ENCODE measurements at regions not wholly inside any gene's neighbourhood (a gene's known extent, or its start where the extent isn't known, plus 50 kb on each side); places are given as distances from the start of the nearest gene placed in this dataset.

GRCh38 chr12:84624601-84625000 lies 288.0 kb downstream of the SLC6A15 start:
- no peaks in the 10 kb centered on the region for H3K9me3 ChIP-seq (ENCODE audit: severe bottlenecking)
- H3K36me3 ChIP-seq, result no peaks in the 10 kb centered on the region
- TF ChIP-seq CTCF (IDR thresholded peaks at IDR 0.05; ENCODE audit: low read depth, low read length), result no peak
- DNase-seq, result no peak
- no peak overlapping the region for H3K27ac ChIP-seq
- no peaks in the 10 kb centered on the region for H3K27me3 ChIP-seq (ENCODE audit: insufficient read depth, low read depth, severe bottlenecking)
- no peak overlapping the region for H3K4me3 ChIP-seq (ENCODE audit: low read depth, low read length)

- H3K4me3 ChIP-seq (ENCODE audit: low read depth, low read length), result no peak overlapping the region
- H3K9me3 ChIP-seq (ENCODE audit: severe bottlenecking), result no peaks in the 10 kb centered on the region
- H3K36me3 ChIP-seq, result no peaks in the 10 kb centered on the region
- no peak for DNase-seq
- no peak for TF ChIP-seq CTCF (IDR thresholded peaks at IDR 0.05; ENCODE audit: low read depth, low read length)
- H3K27me3 ChIP-seq (ENCODE audit: insufficient read depth, low read depth, severe bottlenecking), result no peaks in the 10 kb centered on the region
- no peak overlapping the region for H3K27ac ChIP-seq
These were observed 293.5 kb downstream of the SLC6A15 start for GRCh38 chr12:84619053-84619571.

- no peak for TF ChIP-seq CTCF (IDR thresholded peaks at IDR 0.05; ENCODE audit: low read depth, low read length)
- DNase-seq, result no peak
- Histone ChIP-seq H3K27ac (no peak overlapping the region), H3K27me3 (ENCODE audit: insufficient read depth, low read depth, severe bottlenecking) (no peaks in the 10 kb centered on the region), H3K36me3 (no peaks in the 10 kb centered on the region), H3K9me3 (ENCODE audit: severe bottlenecking) (no peaks in the 10 kb centered on the region), H3K4me3 (ENCODE audit: low read depth, low read length) (no peak overlapping the region)
These were observed 305.3 kb downstream of the SLC6A15 start for GRCh38 chr12:84607170-84607819.

GRCh38 chr12:84605983-84606382 lies 306.6 kb downstream of the SLC6A15 start:
- Histone ChIP-seq H3K36me3 (no peaks in the 10 kb centered on the region), H3K27me3 (ENCODE audit: insufficient read depth, low read depth, severe bottlenecking) (no peaks in the 10 kb centered on the region), H3K9me3 (ENCODE audit: severe bottlenecking) (no peaks in the 10 kb centered on the region), H3K4me3 (ENCODE audit: low read depth, low read length) (no peak overlapping the region), H3K27ac (no peak overlapping the region)
- TF ChIP-seq CTCF (IDR thresholded peaks at IDR 0.05; ENCODE audit: low read depth, low read length), result no peak
- DNase-seq, result no peak

- Histone ChIP-seq H3K27me3 (ENCODE audit: insufficient read depth, low read depth, severe bottlenecking) (no peaks in the 10 kb centered on the region), H3K4me3 (ENCODE audit: low read depth, low read length) (no peak overlapping the region), H3K27ac (no peak overlapping the region), H3K9me3 (ENCODE audit: severe bottlenecking) (no peaks in the 10 kb centered on the region), H3K36me3 (no peaks in the 10 kb centered on the region)
- DNase-seq, result no peak
- no peak for TF ChIP-seq CTCF (IDR thresholded peaks at IDR 0.05; ENCODE audit: low read depth, low read length)
These were observed 308.0 kb downstream of the SLC6A15 start for GRCh38 chr12:84604551-84604950.

All from WERI-Rb-1 (cell line).